Osteoblast (primary cell): ENCODE measurements at regions not wholly inside any gene's neighbourhood (a gene's known extent, or its start where the extent isn't known, plus 50 kb on each side); places are given as distances from the start of the nearest gene placed in this dataset.

Source experiments
- DNase-seq: peaks from one replicate; pipeline ENCODE4 v3.0.0; 2011; ENCODE audit warnings: low spot score, mixed read lengths; ENCODE audit not compliant: insufficient read length; ENCODE audit errors: missing footprints
- H2AFZ ChIP-seq: 2 replicates; pipeline ENCODE4 v1.6.0; 2011; ENCODE audit warnings: mild to moderate bottlenecking, low read length
- H3K27ac ChIP-seq: 2 replicates; pipeline ENCODE4 v1.5.1; 2011; ENCODE audit warnings: mild to moderate bottlenecking, low read depth, low read length, moderate library complexity
- H3K27me3 ChIP-seq: 2 replicates; pipeline ENCODE4 v1.6.0; 2012; ENCODE audit warnings: mild to moderate bottlenecking, control low read depth, inconsistent platforms, low read length, moderate library complexity; ENCODE audit not compliant: insufficient read depth
- H3K36me3 ChIP-seq: 2 replicates; pipeline ENCODE4 v1.5.1; 2011; ENCODE audit warnings: mild to moderate bottlenecking, low read length, control low read depth, moderate library complexity; ENCODE audit not compliant: insufficient read depth
- H3K4me1 ChIP-seq: 2 replicates; pipeline ENCODE4 v1.5.1; 2011; ENCODE audit warnings: mild to moderate bottlenecking, low read length, control low read depth, moderate library complexity; ENCODE audit not compliant: insufficient read depth
- H3K4me2 ChIP-seq: 2 replicates; pipeline ENCODE4 v1.6.0; 2011; ENCODE audit warnings: mild to moderate bottlenecking, low read length; ENCODE audit not compliant: insufficient read depth
- H3K4me3 ChIP-seq: fragments of 200-600 bp; sonication (generic); 3 replicates; pipeline ENCODE4 v1.5.1; 2012; ENCODE audit warnings: mild to moderate bottlenecking, low read length, inconsistent platforms; ENCODE audit not compliant: insufficient read depth
- H3K79me2 ChIP-seq: 2 replicates; pipeline ENCODE4 v1.6.0; 2012; ENCODE audit warnings: mild to moderate bottlenecking, low read length, control low read depth, inconsistent platforms; ENCODE audit not compliant: insufficient read depth
- H3K9me3 ChIP-seq: 2 replicates; pipeline ENCODE4 v1.5.1; 2011; ENCODE audit warnings: low read depth, low read length, control low read depth
- H4K20me1 ChIP-seq: 2 replicates; pipeline ENCODE4 v1.6.0; 2012; ENCODE audit warnings: mild to moderate bottlenecking, low read length, control low read depth; ENCODE audit not compliant: insufficient read depth
- TF ChIP-seq, protein P1 (sequence below): IDR thresholded peaks from 2 replicates; pipeline ENCODE4 v1.5.1; 2011; ENCODE audit warnings: mild to moderate bottlenecking, low read depth, low read length, moderate library complexity; ENCODE audit errors: extremely low read depth

DNA sequence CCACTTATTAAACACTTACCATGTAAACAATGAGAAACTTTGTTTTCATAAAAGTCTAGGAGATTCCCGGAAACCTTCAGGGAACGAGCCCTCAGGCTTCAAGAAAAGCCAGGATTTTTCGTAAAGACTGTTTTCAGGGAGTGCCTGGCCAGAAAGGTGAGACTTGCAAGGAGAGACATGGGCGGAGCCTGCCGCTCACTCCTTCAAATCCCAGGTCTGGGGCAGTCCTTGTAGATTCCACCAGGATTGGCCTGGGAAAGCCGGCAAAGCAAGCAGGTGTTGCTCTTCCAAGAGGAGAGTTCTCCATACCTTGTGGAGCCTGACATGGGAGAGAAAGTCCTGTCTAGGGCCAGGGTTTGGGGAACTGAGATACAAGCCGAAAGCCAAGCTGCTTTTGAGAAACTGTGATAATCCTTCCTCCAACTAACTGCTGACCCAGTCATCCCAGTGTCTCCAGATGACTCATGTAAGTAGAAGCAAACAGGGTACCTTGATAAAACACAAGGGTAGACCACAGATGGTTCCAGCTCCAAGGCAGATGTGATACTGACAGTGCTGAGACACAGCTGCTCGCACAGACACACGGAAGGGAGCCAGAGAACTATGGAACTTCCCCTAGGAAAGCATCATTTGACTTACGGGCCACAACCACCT is 69.4 kb upstream of the NAA20 start:
- Histone ChIP-seq H3K27ac (no peak overlapping the region), H3K4me2 (no peak overlapping the region), H3K79me2 (no peaks in the 10 kb centered on the region), H3K4me3 (no peak overlapping the region), H2AFZ (no peak overlapping the region), H3K4me1 (peaks cover 26% of the 10 kb centered on the region), H4K20me1 (peaks cover 3% of the 10 kb centered on the region), H3K9me3 (no peaks in the 10 kb centered on the region), H3K36me3 (no peaks in the 10 kb centered on the region), H3K27me3 (no peaks in the 10 kb centered on the region)
- TF ChIP-seq, protein P1, sequence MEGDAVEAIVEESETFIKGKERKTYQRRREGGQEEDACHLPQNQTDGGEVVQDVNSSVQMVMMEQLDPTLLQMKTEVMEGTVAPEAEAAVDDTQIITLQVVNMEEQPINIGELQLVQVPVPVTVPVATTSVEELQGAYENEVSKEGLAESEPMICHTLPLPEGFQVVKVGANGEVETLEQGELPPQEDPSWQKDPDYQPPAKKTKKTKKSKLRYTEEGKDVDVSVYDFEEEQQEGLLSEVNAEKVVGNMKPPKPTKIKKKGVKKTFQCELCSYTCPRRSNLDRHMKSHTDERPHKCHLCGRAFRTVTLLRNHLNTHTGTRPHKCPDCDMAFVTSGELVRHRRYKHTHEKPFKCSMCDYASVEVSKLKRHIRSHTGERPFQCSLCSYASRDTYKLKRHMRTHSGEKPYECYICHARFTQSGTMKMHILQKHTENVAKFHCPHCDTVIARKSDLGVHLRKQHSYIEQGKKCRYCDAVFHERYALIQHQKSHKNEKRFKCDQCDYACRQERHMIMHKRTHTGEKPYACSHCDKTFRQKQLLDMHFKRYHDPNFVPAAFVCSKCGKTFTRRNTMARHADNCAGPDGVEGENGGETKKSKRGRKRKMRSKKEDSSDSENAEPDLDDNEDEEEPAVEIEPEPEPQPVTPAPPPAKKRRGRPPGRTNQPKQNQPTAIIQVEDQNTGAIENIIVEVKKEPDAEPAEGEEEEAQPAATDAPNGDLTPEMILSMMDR = no peak
- no peak for DNase-seq

DNA sequence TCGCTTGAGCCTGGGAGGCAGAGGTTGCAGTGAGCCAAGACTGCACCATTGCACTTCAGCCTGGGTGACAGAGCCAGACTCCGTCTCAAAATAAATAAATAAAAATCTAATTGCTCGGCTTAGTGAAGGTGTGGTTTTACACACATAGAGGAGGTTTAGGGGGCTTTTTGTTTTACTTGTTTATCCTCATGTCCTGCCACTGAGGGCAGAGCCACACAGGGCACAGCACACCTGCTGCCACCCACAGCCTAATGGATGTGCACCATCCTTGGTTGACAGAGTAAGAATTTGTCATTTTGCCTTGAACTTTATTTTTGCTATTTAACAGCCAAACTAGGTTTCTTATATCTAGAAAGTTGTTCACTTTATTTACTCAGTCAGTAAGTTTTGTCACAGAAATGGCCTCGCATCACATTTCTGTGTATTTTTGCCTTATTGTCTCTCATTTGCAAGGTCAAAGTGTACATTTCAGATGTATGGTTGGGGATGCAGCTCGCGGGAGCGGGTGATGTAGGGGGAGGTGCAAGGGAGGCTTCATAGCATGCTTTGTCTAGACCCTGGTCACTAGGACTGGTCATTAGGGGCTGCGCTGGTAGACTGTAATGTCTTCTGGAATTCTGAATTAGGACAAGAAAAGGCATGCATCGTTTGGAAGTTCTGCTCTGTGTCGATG is 67.8 kb upstream of the NAA20 start:
- peaks cover under 1% of the 10 kb centered on the region for H4K20me1 ChIP-seq
- no peak overlapping the region for H3K4me2 ChIP-seq
- DNase-seq = no peak
- H3K9me3 ChIP-seq = no peaks in the 10 kb centered on the region
- H2AFZ ChIP-seq = no peak overlapping the region
- H3K27ac ChIP-seq = no peak overlapping the region
- no peak overlapping the region for H3K4me3 ChIP-seq
- H3K79me2 ChIP-seq = no peaks in the 10 kb centered on the region
- TF ChIP-seq, protein P1 = no peak
- H3K27me3 ChIP-seq = no peaks in the 10 kb centered on the region
- peaks cover 22% of the 10 kb centered on the region for H3K4me1 ChIP-seq
- H3K36me3 ChIP-seq = no peaks in the 10 kb centered on the region

DNA sequence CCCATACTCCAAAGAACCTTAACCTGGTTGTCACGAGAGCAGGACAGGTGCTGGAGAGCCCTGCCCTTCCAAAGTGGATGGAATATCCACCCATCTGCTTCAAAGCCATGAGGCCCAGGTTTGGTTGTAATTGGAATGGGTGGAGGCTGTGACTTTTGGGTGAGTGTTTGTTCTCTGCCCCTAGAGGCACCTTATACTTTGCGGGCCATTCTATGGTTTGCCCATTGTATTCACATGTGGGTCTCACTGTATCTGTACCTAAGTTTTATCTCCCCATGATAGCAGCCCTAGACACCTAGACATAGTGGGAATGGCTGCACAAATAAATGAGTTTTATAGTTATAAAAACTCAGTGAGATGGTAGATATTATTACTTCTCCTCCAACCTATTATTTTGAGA is 67.1 kb upstream of the NAA20 start:
- H3K9me3 ChIP-seq = no peaks in the 10 kb centered on the region
- H3K27me3 ChIP-seq = no peaks in the 10 kb centered on the region
- H3K27ac ChIP-seq = no peak overlapping the region
- H3K36me3 ChIP-seq = no peaks in the 10 kb centered on the region
- TF ChIP-seq, protein P1 = no peak
- H2AFZ ChIP-seq = no peak overlapping the region
- no peak overlapping the region for H3K4me2 ChIP-seq
- DNase-seq = no peak
- no peaks in the 10 kb centered on the region for H3K79me2 ChIP-seq
- H3K4me1 ChIP-seq = peaks cover 15% of the 10 kb centered on the region
- no peaks in the 10 kb centered on the region for H4K20me1 ChIP-seq
- no peak overlapping the region for H3K4me3 ChIP-seq

DNA sequence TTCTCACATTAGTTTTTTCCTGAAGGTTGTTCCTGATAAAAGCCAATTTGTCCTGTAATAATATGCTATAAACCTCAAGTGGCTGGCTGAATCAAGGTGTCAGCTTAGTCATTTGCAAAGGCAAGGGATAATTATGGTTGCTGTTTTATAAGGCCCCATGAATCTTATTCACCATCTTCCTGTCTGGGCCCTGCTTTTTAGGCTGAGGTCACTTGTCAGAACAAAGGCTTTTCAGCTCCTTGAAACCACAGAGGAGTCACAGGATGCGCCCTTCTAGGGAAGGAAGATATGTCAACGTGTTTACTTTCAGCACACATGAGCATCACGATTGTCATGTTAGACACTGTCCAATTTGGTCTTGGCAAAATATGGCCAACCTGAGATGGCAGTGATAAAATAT is 64.8 kb upstream of the NAA20 start:
- Histone ChIP-seq H3K36me3 (no peaks in the 10 kb centered on the region), H3K27ac (no peak overlapping the region), H4K20me1 (no peaks in the 10 kb centered on the region), H3K9me3 (no peaks in the 10 kb centered on the region), H3K4me3 (no peak overlapping the region), H3K4me1 (peaks cover 7% of the 10 kb centered on the region), H3K27me3 (no peaks in the 10 kb centered on the region), H2AFZ (no peak overlapping the region), H3K79me2 (no peaks in the 10 kb centered on the region), H3K4me2 (no peak overlapping the region)
- TF ChIP-seq, protein P1 = no peak
- DNase-seq = no peak
